IPS DF 19.7 (cell line): ENCODE measurements at regions not wholly inside any gene's neighbourhood (a gene's known extent, or its start where the extent isn't known, plus 50 kb on each side); places are given as distances from the start of the nearest gene placed in this dataset.
"Not testable (repeated sequence)": the region's sequence is repeated elsewhere in the genome, so short reads cannot be mapped to it uniquely, and the experiment has no call there.

Source experiments
- DNase-seq: peaks from one replicate; pipeline ENCODE4 v3.0.0-alpha.2; 2013; ENCODE audit warnings: low read depth, low spot score

DNA sequence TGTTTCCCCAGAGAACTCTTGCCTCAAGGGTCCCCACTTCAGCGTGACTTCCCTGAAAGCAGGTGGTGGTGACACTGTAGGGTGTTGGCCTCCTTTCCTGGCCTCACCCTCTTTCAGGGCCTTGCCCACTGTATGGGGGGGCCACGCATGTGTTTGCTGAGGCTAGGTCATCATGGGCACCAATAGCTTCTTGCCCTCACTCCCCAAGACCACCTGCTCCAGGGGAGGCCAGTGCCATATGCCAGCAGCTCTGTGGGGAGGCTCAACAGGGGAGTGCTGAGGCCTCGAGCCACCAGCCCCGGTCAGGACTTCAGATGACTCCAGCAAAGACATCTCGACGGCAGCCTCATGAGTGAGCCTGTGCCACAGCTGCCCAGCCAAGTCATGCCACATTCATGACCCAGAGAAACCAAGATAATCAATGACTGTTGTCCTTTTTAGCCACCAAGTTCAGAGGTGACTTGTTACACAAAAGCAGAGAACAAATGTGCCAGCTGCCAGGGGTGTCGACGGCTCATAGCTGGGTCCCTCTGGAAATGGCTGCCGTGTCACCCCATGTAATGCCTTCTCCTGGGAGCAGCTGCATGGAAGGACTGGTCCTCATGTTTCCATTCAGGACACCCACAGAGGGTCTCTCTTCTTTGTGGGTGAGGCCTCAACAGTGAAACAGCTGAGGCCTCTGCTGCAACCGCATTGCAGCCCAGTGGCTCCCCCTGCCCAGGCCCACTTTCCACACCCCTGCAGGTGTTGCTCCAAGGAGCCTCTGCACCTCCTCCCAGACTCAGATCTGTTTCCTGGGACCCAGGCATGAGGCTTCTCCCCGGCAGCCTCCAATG, 162.2 kb downstream of the LAT start:
- DNase-seq, result not testable (repeated sequence)

DNA sequence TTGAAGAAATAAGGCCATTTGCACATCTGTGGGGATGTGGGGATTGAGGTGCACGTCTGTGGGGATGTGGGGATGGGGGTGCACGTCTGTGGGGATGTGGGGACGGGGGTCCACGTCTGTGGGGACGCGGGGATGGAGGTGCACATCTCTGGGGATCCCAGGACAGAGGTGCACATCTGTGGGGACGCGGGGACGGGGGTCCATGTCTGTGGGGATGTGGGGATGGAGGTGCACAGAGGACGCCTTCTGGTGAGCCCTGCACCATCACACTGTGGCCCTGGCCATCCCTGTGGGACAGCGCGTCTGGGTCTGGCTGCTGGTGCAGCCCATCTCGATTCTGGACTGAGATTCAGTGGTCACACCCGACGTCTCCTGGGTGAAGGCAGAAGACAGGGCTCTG, 161.4 kb downstream of the LAT start:
- no peak for DNase-seq

- DNase-seq, result not testable (repeated sequence)
Observed at GRCh38 chr16:29145486-29146225, 160.8 kb downstream of the LAT start.

GRCh38 chr16:29145086-29145485, 160.2 kb downstream of the LAT start:
- DNase-seq, result not testable (repeated sequence)

- not testable (repeated sequence) for DNase-seq
Observed at GRCh38 chr16:29144669-29145062, 159.8 kb downstream of the LAT start.

DNA sequence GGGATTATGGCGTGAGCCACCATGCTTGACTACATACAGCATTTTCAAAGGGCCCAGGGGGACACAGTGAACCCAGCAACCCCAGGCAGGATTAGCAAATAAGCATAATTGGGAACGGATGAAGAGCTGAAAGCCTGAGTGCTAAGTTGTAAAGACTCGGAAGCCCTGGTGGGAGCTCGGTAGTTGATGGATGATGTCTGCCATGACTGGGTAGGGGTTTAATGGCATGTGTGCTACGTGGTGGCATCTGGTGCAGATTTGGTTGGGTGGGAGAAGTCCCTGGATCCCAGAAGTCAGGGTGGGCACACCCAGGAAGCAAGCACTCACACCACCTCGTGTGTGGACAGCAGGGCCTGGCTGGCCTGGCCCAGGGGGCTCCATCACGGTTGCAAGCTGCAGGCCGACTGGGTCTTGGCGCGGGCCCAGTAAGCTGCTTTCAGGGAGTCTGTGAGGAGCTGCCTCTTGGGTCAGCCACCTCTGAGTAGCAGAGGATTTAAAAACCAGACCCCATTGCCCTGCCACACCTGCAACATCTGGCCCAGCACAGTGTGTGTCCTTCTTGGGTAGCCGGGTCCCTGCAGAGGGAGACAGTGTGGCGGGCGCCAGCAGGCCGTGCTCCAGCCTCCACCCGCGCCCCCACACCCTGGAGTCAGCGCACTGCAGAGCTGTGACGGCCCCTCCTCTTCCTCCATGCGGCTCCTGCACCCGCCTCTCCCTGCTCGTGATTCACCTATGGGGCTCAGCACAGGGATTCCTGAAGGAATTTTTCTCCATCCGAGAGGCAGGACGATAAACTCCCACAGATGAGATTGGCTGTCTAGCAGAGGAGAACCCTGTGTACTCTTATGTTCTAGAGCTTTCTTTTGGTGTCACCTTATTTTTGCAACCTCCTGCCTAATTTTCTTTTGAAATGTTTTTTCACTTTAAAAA, 159.2 kb downstream of the LAT start:
- DNase-seq, result not testable (repeated sequence)

- not testable (repeated sequence) for DNase-seq
Observed at GRCh38 chr16:29142506-29142905, 157.7 kb downstream of the LAT start.

DNA sequence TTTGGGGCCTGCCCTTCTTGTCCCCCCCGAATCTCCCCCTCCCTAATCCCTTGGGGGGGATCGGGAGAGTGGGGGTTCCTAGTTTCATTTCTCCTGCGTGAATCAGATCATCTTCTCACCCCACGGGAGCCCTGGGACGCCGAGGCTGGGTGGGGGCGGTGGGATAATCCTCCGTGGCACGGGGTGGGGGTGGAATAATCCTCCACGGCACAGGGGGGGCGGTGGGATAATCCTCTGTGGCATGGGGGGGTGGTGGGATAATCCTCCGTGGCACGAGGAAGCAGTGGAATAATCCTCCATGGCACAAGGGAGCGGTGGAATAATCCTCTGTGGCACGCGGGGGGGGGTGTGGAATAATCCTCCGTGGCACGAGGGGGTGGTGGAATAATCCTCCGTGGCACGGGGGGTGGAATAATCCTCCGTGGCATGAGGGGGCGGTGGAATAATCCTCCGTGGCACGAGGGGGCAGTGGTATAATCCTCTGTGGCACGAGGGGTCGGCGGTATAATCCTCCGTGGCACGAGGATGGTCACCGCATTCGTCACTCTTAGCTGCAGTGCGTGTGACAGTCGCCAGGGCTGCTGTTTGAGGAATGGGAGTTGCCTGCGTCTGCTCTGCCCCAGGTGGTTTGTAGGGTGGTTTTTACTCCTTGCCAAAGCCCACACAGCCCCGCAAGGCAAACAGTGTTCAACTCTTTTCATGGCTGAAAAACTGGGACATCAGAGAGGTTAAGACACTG, 156.9 kb downstream of the LAT start:
- DNase-seq, result no peak

GRCh38 chr16:29141121-29141520, 156.3 kb downstream of the LAT start:
- DNase-seq, result not testable (repeated sequence)

- not testable (repeated sequence) for DNase-seq
Observed at GRCh38 chr16:29139901-29140855, 155.3 kb downstream of the LAT start.

- DNase-seq, result no peak
Observed at GRCh38 chr16:29139261-29139802, 154.5 kb downstream of the LAT start.

DNA sequence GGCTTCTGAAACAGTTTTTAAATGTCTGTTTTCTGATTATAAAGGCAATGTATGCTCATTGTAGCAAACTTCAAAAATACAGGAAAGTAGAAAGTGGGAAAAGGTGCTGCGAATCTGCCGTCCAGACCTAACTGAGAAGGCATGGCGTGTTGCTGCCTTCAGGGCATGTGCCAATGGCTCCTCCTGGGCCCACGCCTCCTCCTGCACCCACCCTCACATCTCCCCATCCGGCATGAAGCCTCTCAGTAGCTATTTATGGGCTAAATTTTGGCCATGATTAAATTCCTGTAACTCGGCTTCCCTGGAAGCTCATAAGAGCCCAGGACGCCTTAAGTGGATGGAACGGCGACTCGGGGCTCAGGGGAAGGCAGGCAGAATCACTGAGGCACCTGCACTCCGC, 153.8 kb downstream of the LAT start:
- not testable (repeated sequence) for DNase-seq

GRCh38 chr16:29137894-29138662, 153.2 kb downstream of the LAT start:
- not testable (repeated sequence) for DNase-seq

- not testable (repeated sequence) for DNase-seq
Observed at GRCh38 chr16:29137461-29137860, 152.6 kb downstream of the LAT start.

DNA sequence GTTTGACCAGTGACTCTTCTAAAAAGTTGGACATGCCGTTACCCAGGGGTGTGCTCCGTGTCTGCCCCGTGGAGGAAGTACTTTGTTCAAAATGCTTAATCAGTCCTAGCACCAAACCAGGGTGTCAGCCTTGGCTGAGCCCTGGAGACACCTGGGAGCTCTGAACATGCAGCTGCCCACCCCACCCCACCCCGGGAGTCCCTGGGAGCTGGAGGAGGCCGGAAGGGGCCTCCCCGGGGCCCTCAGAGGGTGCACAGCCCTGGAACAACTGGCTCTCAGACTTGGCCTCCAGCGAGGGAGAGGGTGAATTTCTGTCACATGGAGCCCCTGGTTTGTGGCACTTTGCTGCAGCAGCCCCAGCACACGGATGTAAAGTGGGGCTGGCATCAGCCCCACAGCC, 152.1 kb downstream of the LAT start:
- DNase-seq, result not testable (repeated sequence)

GRCh38 chr16:29136046-29136696, 151.3 kb downstream of the LAT start:
- DNase-seq, result not testable (repeated sequence)

- not testable (repeated sequence) for DNase-seq
Observed at GRCh38 chr16:29135098-29135497, 150.2 kb downstream of the LAT start.
